Stomach (tissue), 8 donors: ENCODE measurements at regions not wholly inside any gene's neighbourhood (a gene's known extent, or its start where the extent isn't known, plus 50 kb on each side); places are given as distances from the start of the nearest gene placed in this dataset.

Experiments
- DNase-seq, 2 donors: peaks; one replicate each; pipeline versions ENCODE4 v3.0.0 to v3.0.0-alpha.2; 2013 to 2019
- H3K27ac ChIP-seq, 5 donors: fragments of 200-600 bp in 4 of 5; sonication (generic) in 4 of 5; one replicate each; pipeline ENCODE4 v1.5.1; 2013 to 2019; ENCODE audit warnings: mild to moderate bottlenecking in 1 of 5, moderate library complexity in 1 of 5
- H3K27me3 ChIP-seq, 3 donors: fragments of 200-600 bp; sonication (generic); one replicate each; pipeline ENCODE4 v1.5.1; 2017 to 2019; ENCODE audit warnings: mixed run types in 1 of 3
- H3K36me3 ChIP-seq, 4 donors: fragments of 200-600 bp; sonication (generic); 1 replicate in 3 of 4; 2 replicates in 1 of 4; pipeline ENCODE4 v1.5.1; 2016 to 2019
- H3K4me1 ChIP-seq, 4 donors: fragments of 200-600 bp; sonication (generic); one replicate each; pipeline ENCODE4 v1.5.1; 2016 to 2019
- H3K4me3 ChIP-seq, 4 donors: fragments of 200-600 bp; sonication (generic) in 3 of 4; one replicate each; pipeline ENCODE4 v1.5.1; 2016 to 2019; ENCODE audit warnings: mild to moderate bottlenecking in 1 of 4
- H3K9me3 ChIP-seq, 4 donors: fragments of 200-600 bp; sonication (generic); one replicate each; pipeline ENCODE4 v1.5.1; 2016 to 2019
- CTCF ChIP-seq, 7 experiments: fragments of 450-650 bp in 4 of 7; fragments of 200-600 bp in 3 of 7; sonication (generic) in 3 of 7; IDR thresholded peaks; one replicate each; pipeline ENCODE4 v1.5.1; 2016 to 2019; ENCODE audit warnings: antibody characterized with exemption in 7 of 7, control low read depth in 2 of 7, mild to moderate bottlenecking in 1 of 7
- EP300 ChIP-seq: sonication (generic); formaldehyde crosslinking; IDR thresholded peaks from one replicate; pipeline ENCODE4 v1.6.1; 2017; ENCODE audit warnings: antibody characterized with exemption
- POLR2A ChIP-seq, 4 donors: fragments of 450-650 bp; IDR thresholded peaks; one replicate each; pipeline ENCODE4 v1.6.1; 2016; ENCODE audit warnings: antibody characterized with exemption in 4 of 4, control low read depth in 2 of 4, mild to moderate bottlenecking in 1 of 4, moderate library complexity in 1 of 4
- POLR2AphosphoS5 ChIP-seq, 3 donors: sonication (generic); formaldehyde crosslinking; IDR thresholded peaks; one replicate each; pipeline ENCODE4 v1.6.1; 2016; ENCODE audit warnings: antibody characterized with exemption in 3 of 3
- WGBS, 5 donors: extraction: QIAGEN DNeasy Blood & Tissue Kit in 3 of 5; methylation state at CpG; one replicate each; pipeline versions ENCODE4 v1.1.5 to v1.1.7; 2013 to 2018; 5-methylcytosine and 5-hydroxymethylcytosine counted together
- intact Hi-C: fragments of 100-400 bp; cut with DNase I; formaldehyde crosslinking; loops from one replicate; pipeline ENCODE4 v1.15.1; 2023; ENCODE audit warnings: low total_unique reads
- donor health status: healthy with polysubstance abuse.
- donor health status: Bipolar disorder and iron deficiency.
- donor health status: healthy.

DNA sequence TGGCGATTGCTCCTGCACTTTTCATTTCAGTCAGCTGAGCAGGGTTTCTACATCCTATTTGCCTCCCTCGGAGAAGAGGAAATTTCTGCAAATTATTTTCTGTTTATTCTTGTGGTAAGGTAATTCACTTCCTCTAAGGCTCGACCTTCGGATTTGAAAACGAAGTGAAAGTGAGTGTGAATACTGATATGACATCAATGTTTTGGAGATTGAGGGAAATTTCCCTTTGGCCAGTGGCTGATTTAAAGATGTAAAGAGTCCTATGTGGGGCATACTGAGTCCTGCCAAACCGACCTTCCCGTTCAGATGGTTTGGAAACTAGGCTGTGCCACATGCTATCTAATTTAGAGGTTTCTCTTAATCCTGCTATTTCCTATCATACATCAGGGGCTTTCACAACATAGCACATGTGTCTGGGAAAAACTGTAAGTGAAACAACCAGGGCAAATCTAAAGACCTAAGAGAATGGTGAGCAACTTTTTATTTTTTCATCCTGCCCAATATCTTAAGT is 112.3 kb downstream of the POSTN start:
- Histone ChIP-seq H3K36me3 (no peaks in the 10 kb centered on the region), H3K9me3 (no peaks in the 10 kb centered on the region), H3K27me3 (no peaks in the 10 kb centered on the region), H3K27ac (peak overlapping the region in 2 of 5 donors; percentile 26 to 41), H3K4me1 (peaks cover 0 to 36% (median 3%) of the 10 kb centered on the region in 4 donors), H3K4me3 (no peak overlapping the region)
- intact Hi-C loops, result no loop called here
- TF ChIP-seq CTCF (IDR thresholded peaks at IDR 0.05) (no peak), POLR2A (IDR thresholded peaks at IDR 0.05) (no peak), EP300 (no peak), POLR2AphosphoS5 (IDR thresholded peaks at IDR 0.05) (no peak)
- 36 to 61% (median 54%) methylated on average over 7 of the region's 7 CpGs for WGBS, 5 donors
- peak in 1 of 2 donors; percentile 24 for DNase-seq

DNA sequence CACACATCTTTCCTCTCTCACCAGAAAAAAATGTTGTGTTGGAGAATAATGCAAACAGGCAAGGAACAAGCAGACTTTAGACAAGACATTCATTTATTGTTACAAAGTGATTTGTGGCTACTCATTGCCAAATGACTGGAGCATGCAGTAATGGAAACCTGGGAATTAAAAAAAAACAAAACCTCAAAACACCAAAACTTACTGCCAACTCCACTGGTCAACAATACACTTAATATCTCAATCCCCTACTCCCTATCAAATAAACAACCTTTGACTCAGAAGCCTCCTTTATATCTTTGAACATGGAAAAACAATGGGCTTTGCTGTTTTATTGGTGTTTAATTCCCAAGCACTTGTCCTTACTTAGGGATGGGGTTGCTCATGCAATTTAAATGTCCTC is 112.8 kb downstream of the POSTN start:
- Histone ChIP-seq H3K27ac (peak overlapping the region in 2 of 5 donors; percentile 26 to 41), H3K4me3 (no peak overlapping the region), H3K9me3 (no peaks in the 10 kb centered on the region), H3K36me3 (no peaks in the 10 kb centered on the region), H3K4me1 (peaks cover 0 to 36% (median 3%) of the 10 kb centered on the region in 4 donors), H3K27me3 (no peaks in the 10 kb centered on the region)
- DNase-seq, result peak in 1 of 2 donors; percentile 42
- TF ChIP-seq POLR2AphosphoS5 (IDR thresholded peaks at IDR 0.05), result no peak
- TF ChIP-seq CTCF (IDR thresholded peaks at IDR 0.05), result no peak
- no peak for TF ChIP-seq EP300
- no peak for TF ChIP-seq POLR2A (IDR thresholded peaks at IDR 0.05)
- intact Hi-C loops, result no loop called here

GRCh38 chr13:37484056-37484455 is 114.5 kb downstream of the POSTN start:
- Histone ChIP-seq H3K27ac (peak overlapping the region in 2 of 5 donors; percentile 21 to 27), H3K4me1 (peaks cover 0 to 43% (median 3%) of the 10 kb centered on the region in 4 donors), H3K4me3 (no peak overlapping the region), H3K9me3 (no peaks in the 10 kb centered on the region), H3K36me3 (no peaks in the 10 kb centered on the region), H3K27me3 (no peaks in the 10 kb centered on the region)
- WGBS, 5 donors, result 61 to 76% (median 68%) methylated on average over 2 of the region's 2 CpGs
- DNase-seq, result no peak
- TF ChIP-seq POLR2A (IDR thresholded peaks at IDR 0.05) (no peak), CTCF (IDR thresholded peaks at IDR 0.05) (no peak), EP300 (no peak), POLR2AphosphoS5 (IDR thresholded peaks at IDR 0.05) (no peak)
- intact Hi-C loops, result no loop called here

- TF ChIP-seq EP300, result no peak
- TF ChIP-seq CTCF (IDR thresholded peaks at IDR 0.05), result no peak
- no peak for TF ChIP-seq POLR2AphosphoS5 (IDR thresholded peaks at IDR 0.05)
- no peak for TF ChIP-seq POLR2A (IDR thresholded peaks at IDR 0.05)
- no peaks in the 10 kb centered on the region for H3K9me3 ChIP-seq
- no peaks in the 10 kb centered on the region for H3K27me3 ChIP-seq
- H3K36me3 ChIP-seq, result no peaks in the 10 kb centered on the region
- 89 to 99% (median 98%) methylated on average over 2 of the region's 2 CpGs for WGBS, 5 donors
- no peak overlapping the region for H3K4me3 ChIP-seq
- no peak overlapping the region for H3K27ac ChIP-seq
- DNase-seq, result no peak
- peaks cover 0 to 43% (median 3%) of the 10 kb centered on the region in 4 donors for H3K4me1 ChIP-seq
- intact Hi-C loops, result no loop called here
Measured at GRCh38 chr13:37482331-37482730, 116.2 kb downstream of the POSTN start.
